T-helper 22 cell (primary cell): ENCODE measurements at regions not wholly inside any gene's neighbourhood (a gene's known extent, or its start where the extent isn't known, plus 50 kb on each side); places are given as distances from the start of the nearest gene placed in this dataset.
"Not testable (repeated sequence)": the region's sequence is repeated elsewhere in the genome, so short reads cannot be mapped to it uniquely, and the experiment has no call there.

Experiments
- DNase-seq: peaks from one replicate; pipeline ENCODE4 v3.0.0-alpha.2; 2020; ENCODE audit warnings: low read depth

- DNase-seq: no peak
Measured at GRCh38 chr4:151850791-151851213, 90.0 kb upstream of the GATB start.

GRCh38 chr4:151845551-151845950 lies 84.7 kb upstream of the GATB start:
- not testable (repeated sequence) for DNase-seq

- no peak for DNase-seq
Measured at GRCh38 chr4:151842430-151843079, 81.7 kb upstream of the GATB start.

GRCh38 chr4:151841107-151841506 lies 80.3 kb upstream of the GATB start:
- no peak for DNase-seq

GRCh38 chr4:151835467-151835866 lies 74.7 kb upstream of the GATB start:
- DNase-seq: no peak

GRCh38 chr4:151833174-151833573 lies 72.4 kb upstream of the GATB start:
- no peak for DNase-seq

- DNase-seq: no peak
Measured at GRCh38 chr4:151831526-151831925, 70.7 kb upstream of the GATB start.

GRCh38 chr4:151830168-151830567 lies 69.4 kb upstream of the GATB start:
- no peak for DNase-seq

GRCh38 chr4:151829309-151829708 lies 68.5 kb upstream of the GATB start:
- DNase-seq: no peak

GRCh38 chr4:151824656-151825055 lies 63.8 kb upstream of the GATB start:
- no peak for DNase-seq

- no peak for DNase-seq
Measured at GRCh38 chr4:151822331-151822730, 61.5 kb upstream of the GATB start.

GRCh38 chr4:151820004-151820403 lies 59.2 kb upstream of the GATB start:
- no peak for DNase-seq

- DNase-seq: no peak
Measured at GRCh38 chr4:151811403-151811802, 50.6 kb upstream of the GATB start.
